GM10248 (cell line): ENCODE measurements at regions not wholly inside any gene's neighbourhood (a gene's known extent, or its start where the extent isn't known, plus 50 kb on each side); places are given as distances from the start of the nearest gene placed in this dataset.
"Not testable (repeated sequence)": the region's sequence is repeated elsewhere in the genome, so short reads cannot be mapped to it uniquely, and the experiment has no call there.

Experiments
- CTCF ChIA-PET: fragments of 300-600 bp; sonication (Branson Sonifier 250); formaldehyde crosslinking; extraction: SDS; loops from one replicate; lab custom pipeline; 2021; ENCODE audit warnings: antibody characterized with exemption; lab: Yijun Ruan, JAX
- POLR2A ChIA-PET: fragments of 350-650 bp; sonication (Branson Sonifier 250); formaldehyde crosslinking; extraction: SDS; loops from one replicate; lab custom pipeline; 2020; ENCODE audit warnings: antibody characterized with exemption; lab: Yijun Ruan, JAX
- DNase-seq: peaks from one replicate; pipeline ENCODE4 v3.0.0; 2012; ENCODE audit errors: extremely low spot score
- CTCF ChIP-seq: IDR thresholded peaks from 2 replicates; pipeline ENCODE4 v1.5.1; 2012; ENCODE audit warnings: mild to moderate bottlenecking, low read depth; ENCODE audit errors: extremely low read depth, missing control alignments, control extremely low read depth

GRCh38 chr4:101696276-101697010 lies 94.1 kb upstream of the BANK1 start:
- DNase-seq: no peak
- ChIA-PET POLR2A (no interaction called here), CTCF (no interaction called here)
- no peak for TF ChIP-seq CTCF

GRCh38 chr4:101695176-101695575 lies 95.4 kb upstream of the BANK1 start:
- no peak for TF ChIP-seq CTCF
- DNase-seq: no peak
- ChIA-PET POLR2A (no interaction called here), CTCF (no interaction called here)

- DNase-seq, POLR2A ChIA-PET: not testable (repeated sequence)
- CTCF ChIA-PET: interaction anchor here (0.7 to 1.3 kb wide), 2 partner anchors 17 to 37 kb away, joined by 3 read pairs; no protein-coding TSS in a partner anchor
Measured at GRCh38 chr4:101694403-101694802, 96.1 kb upstream of the BANK1 start.

- peak; percentile 19 for DNase-seq
- POLR2A ChIA-PET: no interaction called here
- CTCF ChIA-PET: interaction anchor here (0.7 to 1.3 kb wide), 2 partner anchors 17 to 37 kb away, joined by 3 read pairs; no protein-coding TSS in a partner anchor
- TF ChIP-seq CTCF: no peak
Measured at GRCh38 chr4:101693842-101694398, 96.6 kb upstream of the BANK1 start.

- ChIA-PET POLR2A (no interaction called here), CTCF (no interaction called here)
- no peak for DNase-seq
- TF ChIP-seq CTCF: no peak
Measured at GRCh38 chr4:101689220-101689619, 101.3 kb upstream of the BANK1 start.

- ChIA-PET CTCF (no interaction called here), POLR2A (no interaction called here)
- TF ChIP-seq CTCF: no peak
- no peak for DNase-seq
Measured at GRCh38 chr4:101685126-101685525, 105.4 kb upstream of the BANK1 start.

GRCh38 chr4:101682946-101683345 lies 107.6 kb upstream of the BANK1 start:
- ChIA-PET POLR2A (no interaction called here), CTCF (no interaction called here)
- DNase-seq: no peak
- no peak for TF ChIP-seq CTCF
